GM18507 (cell line): ENCODE measurements at regions not wholly inside any gene's neighbourhood (a gene's known extent, or its start where the extent isn't known, plus 50 kb on each side); places are given as distances from the start of the nearest gene placed in this dataset.
"Not testable (repeated sequence)": the region's sequence is repeated elsewhere in the genome, so short reads cannot be mapped to it uniquely, and the experiment has no call there.

ENCODE experiments used
- DNase-seq: peaks from one replicate; pipeline ENCODE4 v3.0.0; 2011; ENCODE audit warnings: low read depth; ENCODE audit not compliant: insufficient read length; ENCODE audit errors: extremely low spot score
- FAIRE-seq: peaks from 2 replicates; lab custom pipeline; 2011; peaks lifted over from hg19 to GRCh38; lab: Jason Lieb, UNC

GRCh38 chr4:170888660-170889059 is 798.9 kb upstream of the AADAT start:
- FAIRE-seq (no peak), DNase-seq (no peak)

- DNase-seq (no peak), FAIRE-seq (no peak)
These were observed 797.6 kb upstream of the AADAT start for GRCh38 chr4:170887396-170887795.

- no peak for FAIRE-seq
- DNase-seq: no peak
These were observed 795.3 kb upstream of the AADAT start for GRCh38 chr4:170884969-170885570.

- FAIRE-seq: not testable (repeated sequence)
These were observed 791.9 kb upstream of the AADAT start for GRCh38 chr4:170881646-170882045.

GRCh38 chr4:170875868-170876267 is 786.1 kb upstream of the AADAT start:
- FAIRE-seq (no peak), DNase-seq (no peak)

More at GRCh38 chr4:170881646-170882045, 791.9 kb upstream of the AADAT start:
- DNase-seq: not testable (repeated sequence)

GRCh38 chr4:170872794-170873193 is 783.0 kb upstream of the AADAT start:
- no peak for DNase-seq

GRCh38 chr4:170868170-170868569 is 778.4 kb upstream of the AADAT start:
- DNase-seq: no peak
- no peak for FAIRE-seq

More at GRCh38 chr4:170872794-170873193, 783.0 kb upstream of the AADAT start:
- no peak for FAIRE-seq

- no peak for DNase-seq
- no peak for FAIRE-seq
These were observed 764.3 kb upstream of the AADAT start for GRCh38 chr4:170854097-170854496.

GRCh38 chr4:170853422-170854021 is 763.8 kb upstream of the AADAT start:
- FAIRE-seq (peak; percentile 78), DNase-seq (peak; percentile 4)

GRCh38 chr4:170849969-170850368 is 760.2 kb upstream of the AADAT start:
- DNase-seq: no peak
- FAIRE-seq: peak; percentile 56

GRCh38 chr4:170827562-170828274 is 738.0 kb upstream of the AADAT start:
- DNase-seq: no peak
- no peak for FAIRE-seq

- DNase-seq: no peak
- no peak for FAIRE-seq
These were observed 729.0 kb upstream of the AADAT start for GRCh38 chr4:170818786-170819185.

GRCh38 chr4:170805352-170805751 is 715.6 kb upstream of the AADAT start:
- FAIRE-seq: no peak

GRCh38 chr4:170804930-170805329 is 715.2 kb upstream of the AADAT start:
- FAIRE-seq (no peak), DNase-seq (no peak)

More at GRCh38 chr4:170805352-170805751, 715.6 kb upstream of the AADAT start:
- DNase-seq: no peak

- DNase-seq (no peak), FAIRE-seq (no peak)
These were observed 713.7 kb upstream of the AADAT start for GRCh38 chr4:170803492-170803891.

- FAIRE-seq: no peak
These were observed 712.0 kb upstream of the AADAT start for GRCh38 chr4:170801771-170802170.

GRCh38 chr4:170794525-170794924 is 704.8 kb upstream of the AADAT start:
- DNase-seq: no peak
- no peak for FAIRE-seq

More at GRCh38 chr4:170801771-170802170, 712.0 kb upstream of the AADAT start:
- no peak for DNase-seq

GRCh38 chr4:170788540-170789051 is 698.8 kb upstream of the AADAT start:
- not testable (repeated sequence) for DNase-seq, FAIRE-seq

- FAIRE-seq: no peak
- DNase-seq: no peak
These were observed 687.9 kb upstream of the AADAT start for GRCh38 chr4:170777663-170778062.

- no peak for FAIRE-seq
- DNase-seq: no peak
These were observed 687.2 kb upstream of the AADAT start for GRCh38 chr4:170776983-170777382.
